ENCODE measurements at regions not wholly inside any gene's neighbourhood (a gene's known extent, or its start where the extent isn't known, plus 50 kb on each side); places are given as distances from the start of the nearest gene placed in this dataset.

DNA sequence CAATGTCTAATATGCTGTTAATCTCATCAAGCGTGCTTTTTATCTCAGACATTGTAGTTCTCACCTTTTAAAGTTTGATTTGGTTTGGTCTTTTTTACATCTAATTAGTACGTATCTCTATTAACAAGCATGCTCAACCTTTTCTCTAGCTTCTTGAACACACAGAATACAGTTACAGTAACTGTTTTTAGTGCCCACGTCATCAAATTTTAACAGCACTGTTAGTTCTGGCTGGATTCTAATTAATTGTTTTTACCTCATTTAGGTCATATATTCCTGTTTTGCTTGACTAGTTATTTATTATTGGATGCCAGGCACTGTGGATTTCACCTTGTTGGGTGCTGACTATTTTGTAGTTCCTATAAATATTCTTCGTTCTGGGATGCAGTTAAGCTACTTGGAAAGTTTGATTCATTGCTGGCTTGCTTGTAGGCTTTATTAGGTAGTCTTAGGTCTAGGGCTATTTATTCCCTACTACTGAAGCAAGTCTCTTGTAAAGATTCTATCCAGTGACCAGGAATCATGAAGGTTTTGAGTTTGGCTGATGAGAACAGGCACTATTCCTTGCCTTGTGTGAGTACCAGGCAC lies 263.0 kb downstream of the ETAA1 start:
- TF ChIP-seq EZH2 (IDR thresholded peaks at IDR 0.05; ENCODE audit: low read depth, unreplicated experiment) (no peak), POLR2AphosphoS5 (IDR thresholded peaks at IDR 0.05; ENCODE audit: low read depth) (no peak), EZH2phosphoT487 (IDR thresholded peaks at IDR 0.05; ENCODE audit: unreplicated experiment) (no peak), JUNB (IDR thresholded peaks at IDR 0.05; ENCODE audit: unreplicated experiment) (no peak), CREB1 (CRISPR knock-in tag; IDR thresholded peaks at IDR 0.05; ENCODE audit: low read depth) (no peak), NANOG (IDR thresholded peaks at IDR 0.05; ENCODE audit: borderline replicate concordance) (no peak)
- TF ChIP-seq, protein P1, sequence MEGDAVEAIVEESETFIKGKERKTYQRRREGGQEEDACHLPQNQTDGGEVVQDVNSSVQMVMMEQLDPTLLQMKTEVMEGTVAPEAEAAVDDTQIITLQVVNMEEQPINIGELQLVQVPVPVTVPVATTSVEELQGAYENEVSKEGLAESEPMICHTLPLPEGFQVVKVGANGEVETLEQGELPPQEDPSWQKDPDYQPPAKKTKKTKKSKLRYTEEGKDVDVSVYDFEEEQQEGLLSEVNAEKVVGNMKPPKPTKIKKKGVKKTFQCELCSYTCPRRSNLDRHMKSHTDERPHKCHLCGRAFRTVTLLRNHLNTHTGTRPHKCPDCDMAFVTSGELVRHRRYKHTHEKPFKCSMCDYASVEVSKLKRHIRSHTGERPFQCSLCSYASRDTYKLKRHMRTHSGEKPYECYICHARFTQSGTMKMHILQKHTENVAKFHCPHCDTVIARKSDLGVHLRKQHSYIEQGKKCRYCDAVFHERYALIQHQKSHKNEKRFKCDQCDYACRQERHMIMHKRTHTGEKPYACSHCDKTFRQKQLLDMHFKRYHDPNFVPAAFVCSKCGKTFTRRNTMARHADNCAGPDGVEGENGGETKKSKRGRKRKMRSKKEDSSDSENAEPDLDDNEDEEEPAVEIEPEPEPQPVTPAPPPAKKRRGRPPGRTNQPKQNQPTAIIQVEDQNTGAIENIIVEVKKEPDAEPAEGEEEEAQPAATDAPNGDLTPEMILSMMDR (conservative IDR thresholded peaks at IDR 0.05; ENCODE audit: low read depth in 2 of 2) = no peak
- TF ChIP-seq, protein P2, sequence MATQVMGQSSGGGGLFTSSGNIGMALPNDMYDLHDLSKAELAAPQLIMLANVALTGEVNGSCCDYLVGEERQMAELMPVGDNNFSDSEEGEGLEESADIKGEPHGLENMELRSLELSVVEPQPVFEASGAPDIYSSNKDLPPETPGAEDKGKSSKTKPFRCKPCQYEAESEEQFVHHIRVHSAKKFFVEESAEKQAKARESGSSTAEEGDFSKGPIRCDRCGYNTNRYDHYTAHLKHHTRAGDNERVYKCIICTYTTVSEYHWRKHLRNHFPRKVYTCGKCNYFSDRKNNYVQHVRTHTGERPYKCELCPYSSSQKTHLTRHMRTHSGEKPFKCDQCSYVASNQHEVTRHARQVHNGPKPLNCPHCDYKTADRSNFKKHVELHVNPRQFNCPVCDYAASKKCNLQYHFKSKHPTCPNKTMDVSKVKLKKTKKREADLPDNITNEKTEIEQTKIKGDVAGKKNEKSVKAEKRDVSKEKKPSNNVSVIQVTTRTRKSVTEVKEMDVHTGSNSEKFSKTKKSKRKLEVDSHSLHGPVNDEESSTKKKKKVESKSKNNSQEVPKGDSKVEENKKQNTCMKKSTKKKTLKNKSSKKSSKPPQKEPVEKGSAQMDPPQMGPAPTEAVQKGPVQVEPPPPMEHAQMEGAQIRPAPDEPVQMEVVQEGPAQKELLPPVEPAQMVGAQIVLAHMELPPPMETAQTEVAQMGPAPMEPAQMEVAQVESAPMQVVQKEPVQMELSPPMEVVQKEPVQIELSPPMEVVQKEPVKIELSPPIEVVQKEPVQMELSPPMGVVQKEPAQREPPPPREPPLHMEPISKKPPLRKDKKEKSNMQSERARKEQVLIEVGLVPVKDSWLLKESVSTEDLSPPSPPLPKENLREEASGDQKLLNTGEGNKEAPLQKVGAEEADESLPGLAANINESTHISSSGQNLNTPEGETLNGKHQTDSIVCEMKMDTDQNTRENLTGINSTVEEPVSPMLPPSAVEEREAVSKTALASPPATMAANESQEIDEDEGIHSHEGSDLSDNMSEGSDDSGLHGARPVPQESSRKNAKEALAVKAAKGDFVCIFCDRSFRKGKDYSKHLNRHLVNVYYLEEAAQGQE (IDR thresholded peaks at IDR 0.05; ENCODE audit: unreplicated experiment) = no peak
- TF ChIP-seq, protein P3, sequence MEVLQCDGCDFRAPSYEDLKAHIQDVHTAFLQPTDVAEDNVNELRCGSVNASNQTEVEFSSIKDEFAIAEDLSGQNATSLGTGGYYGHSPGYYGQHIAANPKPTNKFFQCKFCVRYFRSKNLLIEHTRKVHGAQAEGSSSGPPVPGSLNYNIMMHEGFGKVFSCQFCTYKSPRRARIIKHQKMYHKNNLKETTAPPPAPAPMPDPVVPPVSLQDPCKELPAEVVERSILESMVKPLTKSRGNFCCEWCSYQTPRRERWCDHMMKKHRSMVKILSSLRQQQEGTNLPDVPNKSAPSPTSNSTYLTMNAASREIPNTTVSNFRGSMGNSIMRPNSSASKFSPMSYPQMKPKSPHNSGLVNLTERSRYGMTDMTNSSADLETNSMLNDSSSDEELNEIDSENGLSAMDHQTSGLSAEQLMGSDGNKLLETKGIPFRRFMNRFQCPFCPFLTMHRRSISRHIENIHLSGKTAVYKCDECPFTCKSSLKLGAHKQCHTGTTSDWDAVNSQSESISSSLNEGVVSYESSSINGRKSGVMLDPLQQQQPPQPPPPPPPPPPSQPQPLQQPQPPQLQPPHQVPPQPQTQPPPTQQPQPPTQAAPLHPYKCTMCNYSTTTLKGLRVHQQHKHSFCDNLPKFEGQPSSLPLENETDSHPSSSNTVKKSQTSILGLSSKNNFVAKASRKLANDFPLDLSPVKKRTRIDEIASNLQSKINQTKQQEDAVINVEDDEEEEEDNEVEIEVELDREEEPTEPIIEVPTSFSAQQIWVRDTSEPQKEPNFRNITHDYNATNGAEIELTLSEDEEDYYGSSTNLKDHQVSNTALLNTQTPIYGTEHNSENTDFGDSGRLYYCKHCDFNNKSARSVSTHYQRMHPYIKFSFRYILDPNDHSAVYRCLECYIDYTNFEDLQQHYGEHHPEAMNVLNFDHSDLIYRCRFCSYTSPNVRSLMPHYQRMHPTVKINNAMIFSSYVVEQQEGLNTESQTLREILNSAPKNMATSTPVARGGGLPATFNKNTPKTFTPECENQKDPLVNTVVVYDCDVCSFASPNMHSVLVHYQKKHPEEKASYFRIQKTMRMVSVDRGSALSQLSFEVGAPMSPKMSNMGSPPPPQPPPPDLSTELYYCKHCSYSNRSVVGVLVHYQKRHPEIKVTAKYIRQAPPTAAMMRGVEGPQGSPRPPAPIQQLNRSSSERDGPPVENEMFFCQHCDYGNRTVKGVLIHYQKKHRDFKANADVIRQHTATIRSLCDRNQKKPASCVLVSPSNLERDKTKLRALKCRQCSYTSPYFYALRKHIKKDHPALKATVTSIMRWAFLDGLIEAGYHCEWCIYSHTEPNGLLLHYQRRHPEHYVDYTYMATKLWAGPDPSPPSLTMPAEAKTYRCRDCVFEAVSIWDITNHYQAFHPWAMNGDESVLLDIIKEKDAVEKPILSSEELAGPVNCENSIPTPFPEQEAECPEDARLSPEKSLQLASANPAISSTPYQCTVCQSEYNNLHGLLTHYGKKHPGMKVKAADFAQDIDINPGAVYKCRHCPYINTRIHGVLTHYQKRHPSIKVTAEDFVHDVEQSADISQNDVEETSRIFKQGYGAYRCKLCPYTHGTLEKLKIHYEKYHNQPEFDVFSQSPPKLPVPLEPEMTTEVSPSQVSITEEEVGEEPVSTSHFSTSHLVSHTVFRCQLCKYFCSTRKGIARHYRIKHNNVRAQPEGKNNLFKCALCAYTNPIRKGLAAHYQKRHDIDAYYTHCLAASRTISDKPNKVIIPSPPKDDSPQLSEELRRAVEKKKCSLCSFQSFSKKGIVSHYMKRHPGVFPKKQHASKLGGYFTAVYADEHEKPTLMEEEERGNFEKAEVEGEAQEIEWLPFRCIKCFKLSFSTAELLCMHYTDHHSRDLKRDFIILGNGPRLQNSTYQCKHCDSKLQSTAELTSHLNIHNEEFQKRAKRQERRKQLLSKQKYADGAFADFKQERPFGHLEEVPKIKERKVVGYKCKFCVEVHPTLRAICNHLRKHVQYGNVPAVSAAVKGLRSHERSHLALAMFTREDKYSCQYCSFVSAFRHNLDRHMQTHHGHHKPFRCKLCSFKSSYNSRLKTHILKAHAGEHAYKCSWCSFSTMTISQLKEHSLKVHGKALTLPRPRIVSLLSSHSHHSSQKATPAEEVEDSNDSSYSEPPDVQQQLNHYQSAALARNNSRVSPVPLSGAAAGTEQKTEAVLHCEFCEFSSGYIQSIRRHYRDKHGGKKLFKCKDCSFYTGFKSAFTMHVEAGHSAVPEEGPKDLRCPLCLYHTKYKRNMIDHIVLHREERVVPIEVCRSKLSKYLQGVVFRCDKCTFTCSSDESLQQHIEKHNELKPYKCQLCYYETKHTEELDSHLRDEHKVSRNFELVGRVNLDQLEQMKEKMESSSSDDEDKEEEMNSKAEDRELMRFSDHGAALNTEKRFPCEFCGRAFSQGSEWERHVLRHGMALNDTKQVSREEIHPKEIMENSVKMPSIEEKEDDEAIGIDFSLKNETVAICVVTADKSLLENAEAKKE (CRISPR knock-in tag; IDR thresholded peaks at IDR 0.05) = no peak
